ENCODE measurements at regions not wholly inside any gene's neighbourhood (a gene's known extent, or its start where the extent isn't known, plus 50 kb on each side); places are given as distances from the start of the nearest gene placed in this dataset.

GRCh38 chr9:129362287-129363000, 184.4 kb upstream of the IER5L start:
- TF ChIP-seq SUZ12 (IDR thresholded peaks at IDR 0.05; ENCODE audit: extremely low read depth, insufficient read depth, insufficient read length) (no peak), ZNF274 (IDR thresholded peaks at IDR 0.05; ENCODE audit: low read depth, low read length) (no peak)
